KMS-11 (cell line): ENCODE measurements at regions not wholly inside any gene's neighbourhood (a gene's known extent, or its start where the extent isn't known, plus 50 kb on each side); places are given as distances from the start of the nearest gene placed in this dataset.

Experiments
- H2AFZ ChIP-seq: fragments of 200-600 bp; sonication (generic); 2 replicates; pipeline ENCODE4 v1.6.1; 2016; ENCODE audit warnings: antibody characterized with exemption, mixed run types, low read depth
- H3K27ac ChIP-seq: fragments of 200-600 bp; sonication (generic); 2 replicates; pipeline ENCODE4 v1.6.1; 2016; ENCODE audit warnings: mild to moderate bottlenecking, mixed run types
- H3K27me3 ChIP-seq: fragments of 200-600 bp; sonication (generic); 2 replicates; pipeline ENCODE4 v1.6.1; 2017; ENCODE audit warnings: mild to moderate bottlenecking, low read depth, mixed run types, moderate library complexity; ENCODE audit not compliant: insufficient read depth
- H3K36me3 ChIP-seq: fragments of 200-600 bp; sonication (generic); 2 replicates; pipeline ENCODE4 v1.6.1; 2017; ENCODE audit warnings: mild to moderate bottlenecking, mixed run types; ENCODE audit not compliant: insufficient read depth
- H3K4me1 ChIP-seq: fragments of 200-600 bp; sonication (generic); 2 replicates; pipeline ENCODE4 v1.6.1; 2016; ENCODE audit warnings: mild to moderate bottlenecking, low read depth, mixed run types; ENCODE audit not compliant: poor library complexity, severe bottlenecking
- H3K4me2 ChIP-seq: fragments of 200-600 bp; sonication (generic); 2 replicates; pipeline ENCODE4 v1.7.0; 2016; ENCODE audit warnings: mild to moderate bottlenecking, mixed run types
- H3K4me3 ChIP-seq: fragments of 200-600 bp; sonication (generic); IDR thresholded peaks from 2 replicates; pipeline ENCODE4 v1.6.1; 2017; ENCODE audit warnings: low read depth, low read length, mixed read lengths; ENCODE audit not compliant: insufficient read depth
- H3K79me2 ChIP-seq: fragments of 200-600 bp; sonication (generic); 2 replicates; pipeline ENCODE4 v1.6.1; 2016; ENCODE audit warnings: low read depth, mixed run types; ENCODE audit not compliant: insufficient read depth
- H3K9ac ChIP-seq: fragments of 200-600 bp; sonication (generic); 2 replicates; pipeline ENCODE4 v1.6.1; 2016; ENCODE audit warnings: mild to moderate bottlenecking, mixed run types
- H4K20me1 ChIP-seq: fragments of 200-600 bp; sonication (generic); 2 replicates; pipeline ENCODE4 v1.6.1; 2016; ENCODE audit warnings: mild to moderate bottlenecking, mixed run types; ENCODE audit not compliant: insufficient read depth
- CTCF ChIP-seq: fragments of 200-600 bp; sonication (generic); conservative IDR thresholded peaks from 2 replicates; pipeline ENCODE4 v1.6.1; 2017; ENCODE audit warnings: low read depth, mild to moderate bottlenecking, antibody characterized with exemption, low read length, moderate library complexity, mixed read lengths

- Histone ChIP-seq H3K27ac (no peak overlapping the region), H4K20me1 (no peaks in the 10 kb centered on the region), H3K27me3 (no peaks in the 10 kb centered on the region), H3K4me2 (no peak overlapping the region), H3K79me2 (no peaks in the 10 kb centered on the region), H3K9ac (no peak overlapping the region), H3K36me3 (no peaks in the 10 kb centered on the region), H3K4me3 (no peak overlapping the region), H3K4me1 (no peaks in the 10 kb centered on the region), H2AFZ (no peak overlapping the region)
- TF ChIP-seq CTCF = no peak
Observed at GRCh38 chr12:39006286-39006685, 100.9 kb upstream of the CPNE8 start.

GRCh38 chr12:39005671-39006070 lies 100.3 kb upstream of the CPNE8 start:
- Histone ChIP-seq H3K36me3 (no peaks in the 10 kb centered on the region), H4K20me1 (no peaks in the 10 kb centered on the region), H3K9ac (no peak overlapping the region), H3K27me3 (no peaks in the 10 kb centered on the region), H3K79me2 (no peaks in the 10 kb centered on the region), H3K4me3 (no peak overlapping the region), H2AFZ (no peak overlapping the region), H3K27ac (no peak overlapping the region), H3K4me1 (no peaks in the 10 kb centered on the region), H3K4me2 (no peak overlapping the region)
- TF ChIP-seq CTCF = no peak

- H3K27ac ChIP-seq = no peak overlapping the region
- no peak overlapping the region for H2AFZ ChIP-seq
- TF ChIP-seq CTCF = no peak
Observed at GRCh38 chr12:39003541-39004155, 98.3 kb upstream of the CPNE8 start.

GRCh38 chr12:39000370-39000769 lies 95.0 kb upstream of the CPNE8 start:
- Histone ChIP-seq H3K4me1 (no peaks in the 10 kb centered on the region), H3K9ac (no peak overlapping the region), H3K79me2 (no peaks in the 10 kb centered on the region), H2AFZ (no peak overlapping the region), H3K4me2 (no peak overlapping the region), H4K20me1 (no peaks in the 10 kb centered on the region), H3K27me3 (no peaks in the 10 kb centered on the region), H3K27ac (no peak overlapping the region), H3K4me3 (no peak overlapping the region), H3K36me3 (no peaks in the 10 kb centered on the region)
- no peak for TF ChIP-seq CTCF

More at GRCh38 chr12:39003541-39004155, 98.3 kb upstream of the CPNE8 start:
- Histone ChIP-seq H3K4me2 (no peak overlapping the region), H3K4me1 (no peaks in the 10 kb centered on the region), H3K9ac (no peak overlapping the region), H4K20me1 (no peaks in the 10 kb centered on the region), H3K36me3 (no peaks in the 10 kb centered on the region), H3K4me3 (no peak overlapping the region), H3K79me2 (no peaks in the 10 kb centered on the region), H3K27me3 (no peaks in the 10 kb centered on the region)
